GM21576 (cell line): ENCODE measurements at regions not wholly inside any gene's neighbourhood (a gene's known extent, or its start where the extent isn't known, plus 50 kb on each side); places are given as distances from the start of the nearest gene placed in this dataset.
"Not testable (repeated sequence)": the region's sequence is repeated elsewhere in the genome, so short reads cannot be mapped to it uniquely, and the experiment has no call there.

ENCODE experiments used
- ATAC-seq: cut with Tn5 transposase; IDR thresholded peaks from one replicate; pipeline ENCODE4 v1.9.1; 2021; ENCODE audit warnings: mild to moderate bottlenecking, moderate library complexity; ENCODE audit not compliant: unreplicated experiment

DNA sequence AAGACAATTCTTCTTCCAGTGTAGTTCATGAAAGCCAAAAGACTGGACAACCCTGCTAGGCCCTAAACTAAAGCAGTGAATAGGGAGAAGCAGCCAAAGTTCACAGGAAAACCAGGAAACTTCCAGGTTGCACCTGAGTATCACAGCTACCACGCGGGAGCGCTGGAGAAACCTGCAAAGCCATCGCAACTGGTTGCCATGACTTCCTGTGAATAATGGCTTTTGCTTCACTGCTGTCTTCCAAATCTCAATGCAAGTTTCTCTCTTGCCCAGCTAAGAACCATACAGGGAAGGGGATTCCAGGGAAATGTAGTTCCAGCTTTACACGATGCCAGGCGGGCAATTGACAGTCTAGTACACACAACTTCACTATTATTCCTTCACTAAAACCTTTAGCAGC lies 114.1 kb downstream of the GXYLT1 start:
- no peak for ATAC-seq

DNA sequence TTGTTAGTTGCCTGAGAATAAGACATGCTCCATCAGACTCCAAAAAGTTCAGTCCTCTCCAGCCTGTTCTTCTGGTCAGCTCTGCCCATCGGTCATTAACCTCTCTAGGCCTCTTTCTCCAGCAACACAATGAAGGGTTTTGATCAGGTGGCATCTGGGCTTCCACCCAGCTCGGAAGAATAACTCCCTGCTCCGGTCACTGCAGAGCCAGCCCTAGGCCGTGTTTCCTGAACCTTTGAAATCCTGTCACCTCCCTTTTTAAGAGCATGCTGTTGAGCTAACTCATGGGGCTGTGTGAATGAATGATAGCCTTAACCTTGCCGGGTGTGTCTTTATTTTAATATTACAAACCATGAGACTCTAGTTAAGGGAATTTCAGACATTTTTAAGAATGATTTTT lies 117.1 kb downstream of the GXYLT1 start:
- ATAC-seq = no peak

DNA sequence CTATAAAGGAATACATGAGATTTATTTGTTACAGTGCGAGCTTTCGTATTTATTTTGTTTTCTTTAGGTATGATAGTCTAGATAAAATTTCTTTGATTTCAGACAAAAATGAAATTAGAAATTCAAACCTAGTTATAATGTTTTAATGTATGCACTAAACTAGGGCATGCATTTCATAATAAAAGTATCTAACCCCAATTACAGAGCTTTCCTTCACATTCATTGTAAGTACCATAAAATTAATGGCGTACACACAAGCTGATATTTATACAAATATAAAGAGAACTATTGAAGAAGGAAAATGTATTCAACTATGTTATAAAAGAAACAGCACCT lies 120.2 kb downstream of the GXYLT1 start:
- ATAC-seq = no peak

DNA sequence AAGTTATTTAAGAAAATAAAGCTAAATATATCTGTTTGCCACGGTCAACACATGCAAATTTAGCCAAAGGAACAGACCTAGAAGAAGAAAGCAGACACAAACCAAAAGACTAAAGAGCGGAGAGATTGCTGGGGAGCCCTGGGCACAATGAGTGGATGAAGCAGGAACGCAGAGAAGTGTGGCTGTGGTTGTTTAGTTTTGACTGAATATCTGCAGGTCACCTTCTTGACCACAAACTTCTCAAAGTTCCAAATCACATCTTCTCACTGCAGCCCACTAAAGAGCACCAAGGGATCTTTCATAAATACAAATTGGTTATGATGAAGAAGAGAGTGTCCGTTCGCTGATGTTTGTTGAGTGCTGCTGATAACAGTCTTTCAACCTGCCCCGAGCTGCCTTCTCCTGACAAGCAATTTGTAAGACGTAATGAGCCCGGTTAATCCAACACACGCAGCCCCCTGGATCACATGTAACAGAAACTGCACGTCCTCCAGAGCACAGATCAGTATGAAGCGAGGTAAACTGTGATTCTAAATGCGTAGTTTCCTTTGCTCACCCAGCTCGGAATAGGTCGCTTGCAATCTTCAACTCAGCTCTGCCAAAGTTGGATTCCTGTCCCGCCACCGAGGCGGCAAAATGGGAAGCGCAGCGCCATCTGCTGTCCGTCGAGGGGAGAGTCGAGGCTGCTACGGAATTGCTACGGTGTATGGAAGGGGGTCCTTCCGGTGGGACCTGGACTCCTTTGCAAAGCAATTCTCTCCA lies 120.8 kb downstream of the GXYLT1 start:
- peak; percentile 86 for ATAC-seq

GRCh38 chr12:42021937-42022336 lies 122.7 kb downstream of the GXYLT1 start:
- not testable (repeated sequence) for ATAC-seq

- no peak for ATAC-seq
Measured at GRCh38 chr12:42021469-42021868, 123.2 kb downstream of the GXYLT1 start.

- no peak for ATAC-seq
Measured at GRCh38 chr12:42020226-42020625, 124.4 kb downstream of the GXYLT1 start.

DNA sequence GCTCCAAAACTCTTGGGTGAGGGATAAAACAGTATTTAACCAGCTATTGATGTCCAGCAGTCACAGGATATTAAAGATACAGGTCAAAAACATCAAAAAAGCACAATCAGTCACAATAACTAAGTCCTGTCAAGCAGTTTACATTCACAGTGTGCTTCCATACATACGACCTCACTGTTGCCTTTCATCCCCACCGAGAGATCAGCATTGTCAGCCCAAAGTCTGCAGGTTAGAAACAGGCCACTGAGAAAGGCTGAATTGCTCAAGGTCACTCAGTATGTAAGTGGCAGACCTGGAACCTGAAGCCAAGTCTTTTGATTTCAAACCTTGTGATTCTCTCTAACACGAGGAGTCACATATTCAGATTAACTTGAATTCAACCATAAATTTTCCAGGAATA lies 124.9 kb downstream of the GXYLT1 start:
- ATAC-seq = no peak

GRCh38 chr12:42017051-42017450 lies 127.6 kb downstream of the GXYLT1 start:
- ATAC-seq = no peak

DNA sequence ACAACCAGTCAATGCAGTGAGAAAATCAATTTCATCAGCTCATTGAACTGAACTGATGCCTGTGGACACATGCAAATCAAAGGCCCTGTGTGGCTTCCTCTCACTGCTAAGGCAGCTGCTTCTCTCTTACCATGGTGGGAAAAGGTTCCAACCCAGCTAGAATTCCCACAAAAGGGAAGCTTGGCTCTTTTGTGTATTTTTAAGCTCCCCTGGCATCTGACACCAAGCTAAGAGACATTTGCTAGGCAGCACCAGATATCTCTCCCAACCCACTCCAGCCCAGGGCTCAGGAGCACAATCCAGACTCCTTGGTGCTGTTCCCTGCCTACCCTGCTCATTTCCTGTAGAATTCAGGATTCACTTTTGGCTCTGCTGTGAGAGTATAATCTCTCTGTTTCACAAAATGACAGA lies 129.6 kb downstream of the GXYLT1 start:
- no peak for ATAC-seq

DNA sequence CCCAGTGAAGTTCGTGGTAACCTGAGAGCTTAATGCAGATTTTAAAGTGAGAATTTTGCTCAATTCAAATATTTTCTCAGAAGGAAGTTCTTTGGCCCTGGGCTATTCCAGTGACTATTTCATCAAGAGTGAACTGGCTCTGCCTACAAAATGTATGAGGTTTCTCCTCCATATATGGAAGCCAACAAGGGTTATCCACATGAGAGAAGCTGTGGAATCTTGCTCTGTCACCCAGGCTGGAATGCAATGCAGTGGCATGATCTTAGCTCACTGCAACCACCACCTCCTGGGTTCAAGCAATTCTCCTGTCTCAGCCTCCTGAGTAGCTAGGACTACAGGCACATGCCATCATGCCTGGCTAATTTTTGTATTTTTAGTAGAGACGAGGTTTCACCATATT lies 132.2 kb downstream of the GXYLT1 start:
- not testable (repeated sequence) for ATAC-seq

DNA sequence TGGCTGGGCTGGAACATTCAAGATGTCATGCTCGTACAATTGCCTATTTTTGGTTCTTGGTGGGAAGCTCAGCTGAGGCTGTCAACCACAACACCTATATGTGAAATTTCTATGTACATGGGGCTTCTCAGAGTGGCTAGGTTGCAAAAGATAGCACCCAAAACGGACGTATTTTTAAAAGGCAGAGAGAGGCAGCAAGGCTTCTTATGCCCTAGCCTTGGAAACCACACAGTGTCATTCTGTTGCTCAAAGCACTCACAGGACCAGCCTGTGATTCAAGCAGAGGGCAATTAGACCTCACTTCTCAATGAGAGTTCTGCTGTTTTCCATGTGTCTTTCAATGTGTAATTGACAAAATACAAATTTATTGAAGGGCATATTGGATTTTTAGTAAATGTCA lies 134.0 kb downstream of the GXYLT1 start:
- ATAC-seq = no peak

- ATAC-seq = no peak
Measured at GRCh38 chr12:42010257-42010656, 134.4 kb downstream of the GXYLT1 start.

- no peak for ATAC-seq
Measured at GRCh38 chr12:42008996-42009395, 135.7 kb downstream of the GXYLT1 start.

GRCh38 chr12:42003031-42003430 lies 141.6 kb downstream of the GXYLT1 start:
- ATAC-seq = no peak

GRCh38 chr12:42002563-42002962 lies 142.1 kb downstream of the GXYLT1 start:
- ATAC-seq = no peak

GRCh38 chr12:41998436-41998835 lies 146.2 kb downstream of the GXYLT1 start:
- no peak for ATAC-seq

GRCh38 chr12:41993283-41993682 lies 151.4 kb downstream of the GXYLT1 start:
- no peak for ATAC-seq

GRCh38 chr12:41992692-41993215 lies 151.9 kb downstream of the GXYLT1 start:
- ATAC-seq = no peak

GRCh38 chr12:41992022-41992421 lies 152.7 kb downstream of the GXYLT1 start:
- no peak for ATAC-seq

GRCh38 chr12:41988715-41989114 lies 156.0 kb downstream of the GXYLT1 start:
- no peak for ATAC-seq

GRCh38 chr12:41986513-41986912 lies 158.2 kb downstream of the GXYLT1 start:
- not testable (repeated sequence) for ATAC-seq

GRCh38 chr12:41983856-41984255 lies 160.8 kb downstream of the GXYLT1 start:
- no peak for ATAC-seq
